Gastroesophageal sphincter (tissue), 4 donors: ENCODE measurements at regions not wholly inside any gene's neighbourhood (a gene's known extent, or its start where the extent isn't known, plus 50 kb on each side); places are given as distances from the start of the nearest gene placed in this dataset.
"Not testable (repeated sequence)": the region's sequence is repeated elsewhere in the genome, so short reads cannot be mapped to it uniquely, and the experiment has no call there.

Experiments
- ATAC-seq: fragments of 150-250 bp; one replicate; pipeline ENCODE4 v1.9.1; 2016; ENCODE audit warnings: mild to moderate bottlenecking, moderate library complexity
- H3K27ac ChIP-seq, 4 donors: fragments of 200-600 bp; sonication (generic) in 3 of 4; 1 replicate in 3 of 4; 2 replicates in 1 of 4; pipeline ENCODE4 v1.5.1; 2016 to 2019
- H3K27me3 ChIP-seq: fragments of 200-600 bp; sonication (generic); one replicate; pipeline ENCODE4 v1.5.1; 2019
- H3K36me3 ChIP-seq, 2 donors: fragments of 200-600 bp; sonication (generic); one replicate each; pipeline ENCODE4 v1.5.1; 2019; ENCODE audit warnings: control low read depth in 1 of 2
- H3K4me1 ChIP-seq, 3 donors: fragments of 200-600 bp; sonication (generic); 1 replicate in 2 of 3; 2 replicates in 1 of 3; pipeline ENCODE4 v1.5.1; 2016 to 2019; ENCODE audit warnings: control low read depth in 2 of 3
- H3K4me3 ChIP-seq, 2 donors: fragments of 200-600 bp; sonication (generic); one replicate each; pipeline ENCODE4 v1.5.1; 2019; ENCODE audit warnings: mild to moderate bottlenecking in 1 of 2, moderate library complexity in 1 of 2
- H3K9me3 ChIP-seq, 3 donors: fragments of 200-600 bp; sonication (generic); one replicate each; pipeline ENCODE4 v1.5.1; 2017 to 2019; ENCODE audit warnings: control low read depth in 2 of 3
- EP300 ChIP-seq: sonication (generic); formaldehyde crosslinking; IDR thresholded peaks from one replicate; pipeline ENCODE4 v1.6.1; 2017; ENCODE audit warnings: antibody characterized with exemption, mild to moderate bottlenecking
- POLR2A ChIP-seq, 2 donors: fragments of 450-650 bp; IDR thresholded peaks; one replicate each; pipeline ENCODE4 v1.6.1; 2017; ENCODE audit warnings: antibody characterized with exemption in 2 of 2, mild to moderate bottlenecking in 2 of 2, moderate library complexity in 1 of 2
- POLR2AphosphoS5 ChIP-seq: sonication (generic); formaldehyde crosslinking; IDR thresholded peaks from one replicate; pipeline ENCODE4 v1.6.1; 2017; ENCODE audit warnings: antibody characterized with exemption
- WGBS, 2 donors: methylation state at CpG; one replicate each; pipeline ENCODE4 v1.1.5; 2018; ENCODE audit warnings: low coverage in 1 of 2; 5-methylcytosine and 5-hydroxymethylcytosine counted together
- TF ChIP-seq, protein P1 (sequence below), 4 experiments: fragments of 200-600 bp in 2 of 4; fragments of 450-650 bp in 2 of 4; sonication (generic) in 1 of 4; IDR thresholded peaks; one replicate each; pipeline ENCODE4 v1.5.1; 2017 to 2019; ENCODE audit warnings: antibody characterized with exemption in 4 of 4, mild to moderate bottlenecking in 2 of 4, moderate library complexity in 2 of 4

DNA sequence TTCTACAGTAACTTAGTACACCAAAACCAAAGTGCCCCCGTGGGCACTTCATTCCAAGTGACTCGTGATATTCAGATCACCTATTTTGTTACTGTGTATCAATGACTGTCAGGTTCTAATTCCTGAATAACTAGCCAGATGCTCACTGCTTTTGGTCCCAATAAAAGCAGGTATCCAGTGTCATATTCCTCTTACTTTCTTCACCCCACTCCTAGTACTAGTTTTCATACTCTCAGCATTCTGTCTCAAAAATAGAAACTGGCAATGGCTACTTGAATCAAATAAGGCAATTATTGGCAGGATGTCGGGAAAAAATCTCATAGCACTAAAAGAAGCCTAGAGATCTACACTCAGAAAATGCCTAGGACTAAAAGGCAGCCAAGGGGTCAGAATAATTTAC is 84.6 kb downstream of the ZNF467 start:
- Histone ChIP-seq H3K4me1 (peaks cover 0 to 26% (median 9%) of the 10 kb centered on the region in 3 donors), H3K9me3 (peaks cover 0 to 9% (median 0%) of the 10 kb centered on the region in 3 donors), H3K27me3 (peaks cover 45% of the 10 kb centered on the region), H3K27ac (peak overlapping the region in 1 of 4 donors; percentile 2), H3K4me3 (no peak overlapping the region), H3K36me3 (no peaks in the 10 kb centered on the region)
- ATAC-seq, result no peak
- TF ChIP-seq, protein P1, sequence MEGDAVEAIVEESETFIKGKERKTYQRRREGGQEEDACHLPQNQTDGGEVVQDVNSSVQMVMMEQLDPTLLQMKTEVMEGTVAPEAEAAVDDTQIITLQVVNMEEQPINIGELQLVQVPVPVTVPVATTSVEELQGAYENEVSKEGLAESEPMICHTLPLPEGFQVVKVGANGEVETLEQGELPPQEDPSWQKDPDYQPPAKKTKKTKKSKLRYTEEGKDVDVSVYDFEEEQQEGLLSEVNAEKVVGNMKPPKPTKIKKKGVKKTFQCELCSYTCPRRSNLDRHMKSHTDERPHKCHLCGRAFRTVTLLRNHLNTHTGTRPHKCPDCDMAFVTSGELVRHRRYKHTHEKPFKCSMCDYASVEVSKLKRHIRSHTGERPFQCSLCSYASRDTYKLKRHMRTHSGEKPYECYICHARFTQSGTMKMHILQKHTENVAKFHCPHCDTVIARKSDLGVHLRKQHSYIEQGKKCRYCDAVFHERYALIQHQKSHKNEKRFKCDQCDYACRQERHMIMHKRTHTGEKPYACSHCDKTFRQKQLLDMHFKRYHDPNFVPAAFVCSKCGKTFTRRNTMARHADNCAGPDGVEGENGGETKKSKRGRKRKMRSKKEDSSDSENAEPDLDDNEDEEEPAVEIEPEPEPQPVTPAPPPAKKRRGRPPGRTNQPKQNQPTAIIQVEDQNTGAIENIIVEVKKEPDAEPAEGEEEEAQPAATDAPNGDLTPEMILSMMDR (IDR thresholded peaks at IDR 0.05), result no peak
- no peak for TF ChIP-seq EP300
- no peak for TF ChIP-seq POLR2A (IDR thresholded peaks at IDR 0.05)
- TF ChIP-seq POLR2AphosphoS5, result no peak
- WGBS, 2 donors, result 62 to 76% methylated on average over 3 of the region's 3 CpGs

DNA sequence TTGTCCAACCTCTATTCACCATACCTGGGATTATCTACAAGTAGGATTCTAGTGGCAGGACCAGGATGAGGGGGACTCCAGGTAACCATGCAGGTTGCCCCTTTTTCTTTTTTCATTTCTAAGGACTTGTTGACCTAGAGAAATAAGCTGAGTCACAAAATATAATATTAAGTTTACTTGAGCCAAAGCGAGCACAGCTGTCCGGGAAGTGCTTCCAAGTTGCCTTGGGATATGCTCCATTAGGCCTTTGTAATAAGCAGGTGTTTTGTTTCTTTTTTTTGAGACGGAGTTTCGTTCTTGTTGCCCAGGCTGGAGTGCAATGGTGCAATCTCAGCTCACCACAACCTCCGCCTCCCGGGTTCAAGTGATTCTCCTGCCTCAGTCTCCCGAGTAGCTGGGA is 85.6 kb downstream of the ZNF467 start:
- H3K4me1 ChIP-seq, result peaks cover 0 to 25% (median 9%) of the 10 kb centered on the region in 3 donors
- H3K27me3 ChIP-seq, result peaks cover 36% of the 10 kb centered on the region
- 45 to 71% methylated on average over 3 to 6 of the region's 7 CpGs for WGBS, 2 donors
- H3K36me3 ChIP-seq, H3K27ac ChIP-seq, H3K9me3 ChIP-seq, H3K4me3 ChIP-seq, ATAC-seq: not testable (repeated sequence)

DNA sequence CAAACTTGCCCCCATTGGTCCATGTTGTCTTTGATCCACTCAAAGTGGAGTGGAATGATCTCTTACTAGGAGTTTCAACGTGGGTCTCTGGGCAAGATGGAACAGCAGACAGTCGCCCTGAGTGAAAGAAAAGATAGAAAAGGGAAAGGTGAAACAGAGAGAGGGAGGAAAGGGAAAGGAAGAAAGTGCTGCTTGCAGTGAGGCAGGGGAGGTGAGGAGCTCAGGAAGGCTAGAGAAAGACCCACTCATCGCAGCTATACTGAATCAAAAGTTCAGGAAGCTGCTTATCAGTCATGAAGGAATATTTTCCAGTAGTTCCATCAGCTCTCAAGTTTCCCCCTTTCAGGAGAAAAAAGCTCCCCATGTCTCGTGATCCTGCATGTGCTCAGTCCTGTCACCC is 86.9 kb downstream of the ZNF467 start:
- no peak for ATAC-seq
- Histone ChIP-seq H3K4me1 (peaks cover 0 to 15% (median 4%) of the 10 kb centered on the region in 3 donors), H3K27ac (peak overlapping the region in 3 of 4 donors; percentile 4 to 50 (median 6)), H3K4me3 (no peak overlapping the region), H3K27me3 (peaks cover 24% of the 10 kb centered on the region), H3K36me3 (no peaks in the 10 kb centered on the region), H3K9me3 (peaks cover 0 to 9% (median 0%) of the 10 kb centered on the region in 3 donors)
- 55 to 76% methylated on average over 2 to 4 of the region's 4 CpGs for WGBS, 2 donors
- no peak for TF ChIP-seq POLR2AphosphoS5
- TF ChIP-seq, protein P1 (IDR thresholded peaks at IDR 0.05), result no peak
- no peak for TF ChIP-seq EP300
- TF ChIP-seq POLR2A (IDR thresholded peaks at IDR 0.05), result no peak

DNA sequence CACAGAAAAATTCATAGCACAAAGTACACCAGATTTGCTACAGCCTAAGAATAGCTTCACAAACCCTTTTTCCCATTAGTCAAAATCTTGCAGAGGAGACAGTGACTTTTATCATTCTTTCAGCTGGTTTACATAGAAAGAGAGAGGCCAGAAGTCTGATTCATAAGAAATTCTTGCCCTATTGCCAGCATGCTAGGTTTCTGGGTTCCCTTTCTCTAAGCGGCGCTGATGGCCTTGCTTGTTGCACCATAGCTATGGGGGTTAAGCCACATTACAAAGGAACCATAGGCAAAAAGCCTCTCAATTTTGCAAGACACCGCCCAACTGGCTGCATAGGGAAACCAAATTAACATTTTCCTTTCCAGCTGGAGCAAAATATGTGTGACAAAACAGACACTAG is 87.4 kb downstream of the ZNF467 start:
- Histone ChIP-seq H3K27me3 (peaks cover 20% of the 10 kb centered on the region), H3K27ac (peak overlapping the region in 3 of 4 donors; percentile 4 to 50 (median 6)), H3K36me3 (no peaks in the 10 kb centered on the region), H3K4me1 (peaks cover 0 to 15% (median 4%) of the 10 kb centered on the region in 3 donors), H3K9me3 (peaks cover 0 to 9% (median 0%) of the 10 kb centered on the region in 3 donors), H3K4me3 (no peak overlapping the region)
- TF ChIP-seq POLR2AphosphoS5 (no peak), EP300 (no peak), POLR2A (IDR thresholded peaks at IDR 0.05) (no peak)
- TF ChIP-seq, protein P1 (IDR thresholded peaks at IDR 0.05), result no peak
- ATAC-seq, result peak; percentile 71
- 0 to 18% methylated on average over 1 to 3 of the region's 3 CpGs for WGBS, 2 donors

DNA sequence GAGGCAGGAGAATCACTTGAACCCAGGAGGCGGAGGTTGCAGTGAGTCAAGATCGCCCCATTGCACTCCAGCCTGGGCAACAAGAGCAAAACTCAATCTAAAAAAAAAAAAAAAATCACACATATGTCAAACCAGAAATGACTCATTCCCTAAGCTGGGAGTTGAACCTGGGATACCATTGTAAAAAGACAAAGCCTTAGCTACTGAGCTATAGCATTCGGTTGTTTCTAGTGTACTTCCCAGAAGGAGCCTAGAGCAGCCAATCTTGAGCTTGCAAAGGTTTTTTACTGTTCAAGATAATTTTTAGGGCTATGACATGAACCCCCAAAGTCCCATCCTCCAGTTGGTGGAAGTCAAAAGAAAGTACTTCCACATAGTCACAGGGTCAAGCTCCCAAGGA is 87.9 kb downstream of the ZNF467 start:
- TF ChIP-seq EP300, result no peak
- TF ChIP-seq, protein P1 (IDR thresholded peaks at IDR 0.05), result no peak
- no peak for TF ChIP-seq POLR2AphosphoS5
- TF ChIP-seq POLR2A (IDR thresholded peaks at IDR 0.05), result no peak
- Histone ChIP-seq H3K27ac (no peak overlapping the region), H3K9me3 (peaks cover 0 to 14% (median 0%) of the 10 kb centered on the region in 3 donors), H3K4me1 (peaks cover 0 to 15% (median 4%) of the 10 kb centered on the region in 3 donors), H3K36me3 (no peaks in the 10 kb centered on the region), H3K4me3 (no peak overlapping the region), H3K27me3 (peaks cover 14% of the 10 kb centered on the region)
- WGBS, 2 donors, result 67 to 70% methylated on average over 1 of the region's 3 CpGs
- no peak for ATAC-seq
